HG02884 (cell line): ENCODE measurements at regions not wholly inside any gene's neighbourhood (a gene's known extent, or its start where the extent isn't known, plus 50 kb on each side); places are given as distances from the start of the nearest gene placed in this dataset.

Source experiments
- ATAC-seq: cut with Tn5 transposase; IDR thresholded peaks from one replicate; pipeline ENCODE4 v1.9.1; 2021; ENCODE audit warnings: mild to moderate bottlenecking, moderate library complexity; ENCODE audit not compliant: unreplicated experiment

GRCh38 chr4:63644396-63644795 is 764.9 kb downstream of the TECRL start:
- ATAC-seq: no peak

GRCh38 chr4:63637270-63637669 is 772.0 kb downstream of the TECRL start:
- ATAC-seq: no peak

- ATAC-seq: no peak
Observed at GRCh38 chr4:63632858-63633257, 776.4 kb downstream of the TECRL start.

GRCh38 chr4:63620271-63620670 is 789.0 kb downstream of the TECRL start:
- ATAC-seq: no peak

- no peak for ATAC-seq
Observed at GRCh38 chr4:63619771-63620170, 789.5 kb downstream of the TECRL start.

- ATAC-seq: no peak
Observed at GRCh38 chr4:63618883-63619718, 790.1 kb downstream of the TECRL start.

GRCh38 chr4:63607169-63607872 is 801.9 kb downstream of the TECRL start:
- no peak for ATAC-seq

- ATAC-seq: no peak
Observed at GRCh38 chr4:63589796-63590195, 819.5 kb downstream of the TECRL start.

GRCh38 chr4:63583561-63583960 is 825.7 kb downstream of the TECRL start:
- no peak for ATAC-seq

GRCh38 chr4:63583007-63583406 is 826.2 kb downstream of the TECRL start:
- ATAC-seq: no peak

- peak; percentile 83 for ATAC-seq
Observed at GRCh38 chr4:63580796-63581475, 828.3 kb downstream of the TECRL start.

- ATAC-seq: no peak
Observed at GRCh38 chr4:63578383-63578782, 830.9 kb downstream of the TECRL start.

GRCh38 chr4:63566658-63567057 is 842.6 kb downstream of the TECRL start:
- ATAC-seq: no peak

GRCh38 chr4:63563288-63564014 is 845.8 kb downstream of the TECRL start:
- ATAC-seq: no peak

GRCh38 chr4:63558709-63559108 is 850.5 kb downstream of the TECRL start:
- ATAC-seq: no peak

GRCh38 chr4:63556332-63556731 is 852.9 kb downstream of the TECRL start:
- no peak for ATAC-seq

GRCh38 chr4:63553123-63553522 is 856.1 kb downstream of the TECRL start:
- no peak for ATAC-seq

- ATAC-seq: no peak
Observed at GRCh38 chr4:63541828-63542227, 867.4 kb downstream of the TECRL start.

GRCh38 chr4:63529581-63530337 is 879.5 kb downstream of the TECRL start:
- ATAC-seq: no peak

GRCh38 chr4:63528256-63528991 is 880.8 kb downstream of the TECRL start:
- ATAC-seq: no peak
